ENCODE measurements at regions not wholly inside any gene's neighbourhood (a gene's known extent, or its start where the extent isn't known, plus 50 kb on each side); places are given as distances from the start of the nearest gene placed in this dataset.

GRCh38 chr5:74310386-74310785 lies 330.1 kb downstream of the ENC1 start:
- TF ChIP-seq EZH2 (IDR thresholded peaks at IDR 0.05; ENCODE audit: low read length, unreplicated experiment) (no peak), CTCF (conservative IDR thresholded peaks at IDR 0.05; ENCODE audit: low read depth, low read length) (no peak), EZH2phosphoT487 (IDR thresholded peaks at IDR 0.05; ENCODE audit: borderline replicate concordance, low read length) (no peak)
